ENCODE measurements at regions not wholly inside any gene's neighbourhood (a gene's known extent, or its start where the extent isn't known, plus 50 kb on each side); places are given as distances from the start of the nearest gene placed in this dataset.

GRCh38 chr4:180669680-180670079, 1573.5 kb upstream of the TENM3 start:
- DNase-seq, result no peak
- H3K27me3 ChIP-seq (ENCODE audit: insufficient read depth, low read depth, severe bottlenecking), result no peaks in the 10 kb centered on the region
- H3K4me3 ChIP-seq (ENCODE audit: low read depth, low read length), result no peak overlapping the region
- no peak overlapping the region for H3K27ac ChIP-seq
- no peaks in the 10 kb centered on the region for H3K36me3 ChIP-seq
- TF ChIP-seq, protein P1, sequence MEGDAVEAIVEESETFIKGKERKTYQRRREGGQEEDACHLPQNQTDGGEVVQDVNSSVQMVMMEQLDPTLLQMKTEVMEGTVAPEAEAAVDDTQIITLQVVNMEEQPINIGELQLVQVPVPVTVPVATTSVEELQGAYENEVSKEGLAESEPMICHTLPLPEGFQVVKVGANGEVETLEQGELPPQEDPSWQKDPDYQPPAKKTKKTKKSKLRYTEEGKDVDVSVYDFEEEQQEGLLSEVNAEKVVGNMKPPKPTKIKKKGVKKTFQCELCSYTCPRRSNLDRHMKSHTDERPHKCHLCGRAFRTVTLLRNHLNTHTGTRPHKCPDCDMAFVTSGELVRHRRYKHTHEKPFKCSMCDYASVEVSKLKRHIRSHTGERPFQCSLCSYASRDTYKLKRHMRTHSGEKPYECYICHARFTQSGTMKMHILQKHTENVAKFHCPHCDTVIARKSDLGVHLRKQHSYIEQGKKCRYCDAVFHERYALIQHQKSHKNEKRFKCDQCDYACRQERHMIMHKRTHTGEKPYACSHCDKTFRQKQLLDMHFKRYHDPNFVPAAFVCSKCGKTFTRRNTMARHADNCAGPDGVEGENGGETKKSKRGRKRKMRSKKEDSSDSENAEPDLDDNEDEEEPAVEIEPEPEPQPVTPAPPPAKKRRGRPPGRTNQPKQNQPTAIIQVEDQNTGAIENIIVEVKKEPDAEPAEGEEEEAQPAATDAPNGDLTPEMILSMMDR (IDR thresholded peaks at IDR 0.05; ENCODE audit: low read depth, low read length), result no peak
- H3K9me3 ChIP-seq (ENCODE audit: severe bottlenecking), result no peaks in the 10 kb centered on the region

- Histone ChIP-seq H3K36me3 (no peaks in the 10 kb centered on the region), H3K27me3 (ENCODE audit: insufficient read depth, low read depth, severe bottlenecking) (no peaks in the 10 kb centered on the region), H3K9me3 (ENCODE audit: severe bottlenecking) (no peaks in the 10 kb centered on the region), H3K27ac (no peak overlapping the region), H3K4me3 (ENCODE audit: low read depth, low read length) (no peak overlapping the region)
- DNase-seq, result no peak
- TF ChIP-seq, protein P1 (IDR thresholded peaks at IDR 0.05; ENCODE audit: low read depth, low read length), result no peak
These were observed 1568.4 kb upstream of the TENM3 start for GRCh38 chr4:180674619-180675358.

DNA sequence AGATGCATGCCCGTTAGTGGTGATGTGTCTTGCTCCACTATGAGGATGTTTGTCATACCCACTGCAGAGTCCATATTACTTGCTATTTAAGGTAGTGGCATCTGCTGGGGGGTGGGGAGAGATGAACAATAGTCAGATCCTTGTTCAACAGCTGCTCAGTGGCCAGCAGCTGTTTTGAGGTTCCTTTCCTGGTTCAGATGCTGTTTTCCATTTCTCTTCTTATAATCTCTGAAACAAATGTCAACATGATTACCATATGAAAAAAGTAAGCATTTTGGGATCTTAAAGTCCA, 1567.9 kb upstream of the TENM3 start:
- Histone ChIP-seq H3K9me3 (ENCODE audit: severe bottlenecking) (no peaks in the 10 kb centered on the region), H3K36me3 (no peaks in the 10 kb centered on the region), H3K27me3 (ENCODE audit: insufficient read depth, low read depth, severe bottlenecking) (no peaks in the 10 kb centered on the region), H3K4me3 (ENCODE audit: low read depth, low read length) (no peak overlapping the region), H3K27ac (no peak overlapping the region)
- TF ChIP-seq, protein P1 (IDR thresholded peaks at IDR 0.05; ENCODE audit: low read depth, low read length), result no peak
- no peak for DNase-seq

DNA sequence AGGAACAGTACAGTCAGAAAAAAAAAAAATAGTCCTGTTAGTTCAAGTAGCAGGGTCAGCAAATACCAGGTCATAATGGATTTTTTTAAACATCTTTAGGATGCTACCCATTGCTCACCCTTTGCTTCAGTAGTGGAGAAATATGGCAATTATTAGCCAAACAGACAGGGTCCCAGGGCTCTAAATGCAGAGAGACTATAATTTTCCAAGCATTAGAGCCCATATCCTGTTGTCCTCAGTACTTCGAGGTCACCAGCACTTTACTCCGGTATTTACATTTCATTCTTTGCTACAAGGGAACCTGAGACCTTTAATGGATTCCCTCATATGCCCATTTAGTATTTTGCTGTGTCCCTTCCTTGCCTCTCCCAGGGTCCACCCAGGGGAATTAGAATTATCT, 1562.9 kb upstream of the TENM3 start:
- H3K9me3 ChIP-seq (ENCODE audit: severe bottlenecking), result no peaks in the 10 kb centered on the region
- TF ChIP-seq, protein P1 (IDR thresholded peaks at IDR 0.05; ENCODE audit: low read depth, low read length), result no peak
- no peak for DNase-seq
- no peak overlapping the region for H3K4me3 ChIP-seq (ENCODE audit: low read depth, low read length)
- no peaks in the 10 kb centered on the region for H3K27me3 ChIP-seq (ENCODE audit: insufficient read depth, low read depth, severe bottlenecking)
- no peaks in the 10 kb centered on the region for H3K36me3 ChIP-seq
- no peak overlapping the region for H3K27ac ChIP-seq

GRCh38 chr4:180682776-180683175, 1560.4 kb upstream of the TENM3 start:
- H3K36me3 ChIP-seq, result no peaks in the 10 kb centered on the region
- DNase-seq, result no peak
- no peaks in the 10 kb centered on the region for H3K9me3 ChIP-seq (ENCODE audit: severe bottlenecking)
- H3K27ac ChIP-seq, result no peak overlapping the region
- TF ChIP-seq, protein P1 (IDR thresholded peaks at IDR 0.05; ENCODE audit: low read depth, low read length), result no peak
- no peaks in the 10 kb centered on the region for H3K27me3 ChIP-seq (ENCODE audit: insufficient read depth, low read depth, severe bottlenecking)
- no peak overlapping the region for H3K4me3 ChIP-seq (ENCODE audit: low read depth, low read length)

DNA sequence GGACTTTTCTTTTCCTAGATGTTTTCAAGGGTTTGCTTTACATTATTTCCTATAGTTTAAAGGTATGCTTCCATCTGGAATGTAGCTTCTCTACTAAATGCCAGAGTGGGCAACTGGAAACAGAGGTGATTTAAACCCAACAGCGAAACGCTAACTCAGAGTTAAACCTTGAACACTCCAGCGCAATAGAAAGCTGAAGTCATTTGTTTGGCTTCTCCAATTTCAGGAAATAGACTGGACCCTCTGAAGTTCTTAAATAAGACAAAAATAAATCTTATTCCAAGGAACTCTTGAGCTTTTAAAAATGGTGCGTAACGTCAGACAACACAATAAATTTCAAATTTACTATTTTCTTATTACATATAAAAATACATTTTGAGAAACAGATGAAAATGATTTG, 1560.0 kb upstream of the TENM3 start:
- Histone ChIP-seq H3K9me3 (ENCODE audit: severe bottlenecking) (no peaks in the 10 kb centered on the region), H3K36me3 (no peaks in the 10 kb centered on the region), H3K27ac (no peak overlapping the region), H3K4me3 (ENCODE audit: low read depth, low read length) (no peak overlapping the region), H3K27me3 (ENCODE audit: insufficient read depth, low read depth, severe bottlenecking) (no peaks in the 10 kb centered on the region)
- DNase-seq, result no peak
- TF ChIP-seq, protein P1 (IDR thresholded peaks at IDR 0.05; ENCODE audit: low read depth, low read length), result no peak
